Subcutaneous abdominal adipose tissue (tissue), 5 donors: ENCODE measurements at regions not wholly inside any gene's neighbourhood (a gene's known extent, or its start where the extent isn't known, plus 50 kb on each side); places are given as distances from the start of the nearest gene placed in this dataset.

Experiments used
- H3K27ac ChIP-seq: one replicate; pipeline ENCODE4 v1.7.0; 2013; ENCODE audit warnings: low read depth, mild to moderate bottlenecking, inconsistent platforms, low read length, moderate library complexity
- H3K27me3 ChIP-seq, 5 donors: one replicate each; pipeline ENCODE4 v1.7.0; 2013; ENCODE audit warnings: low read length in 5 of 5, inconsistent platforms in 1 of 5; ENCODE audit not compliant: control insufficient read depth in 5 of 5, insufficient read depth in 4 of 5
- H3K36me3 ChIP-seq, 5 donors: one replicate each; pipeline ENCODE4 v1.7.0; 2013; ENCODE audit warnings: low read length in 5 of 5; ENCODE audit not compliant: control insufficient read depth in 5 of 5, insufficient read depth in 5 of 5
- H3K4me1 ChIP-seq, 5 donors: one replicate each; pipeline ENCODE4 v1.7.0; 2013; ENCODE audit warnings: low read length in 5 of 5, mild to moderate bottlenecking in 3 of 5, moderate library complexity in 1 of 5; ENCODE audit not compliant: control insufficient read depth in 5 of 5, insufficient read depth in 5 of 5
- H3K4me3 ChIP-seq, 5 donors: one replicate each; pipeline ENCODE4 v1.7.0; 2013; ENCODE audit warnings: low read length in 5 of 5, low read depth in 1 of 5
- H3K9ac ChIP-seq, 5 donors: one replicate each; pipeline ENCODE4 v1.7.0; 2013; ENCODE audit warnings: low read length in 5 of 5, mild to moderate bottlenecking in 4 of 5, moderate library complexity in 3 of 5
- H3K9me3 ChIP-seq, 5 donors: one replicate each; pipeline ENCODE4 v1.7.0; 2013; ENCODE audit warnings: low read length in 5 of 5; ENCODE audit not compliant: control insufficient read depth in 5 of 5
- donor health status: healthy.
- donor health status: healthy.
- donor health status: healthy.
- donor health status: healthy.
- donor health status: healthy.

DNA sequence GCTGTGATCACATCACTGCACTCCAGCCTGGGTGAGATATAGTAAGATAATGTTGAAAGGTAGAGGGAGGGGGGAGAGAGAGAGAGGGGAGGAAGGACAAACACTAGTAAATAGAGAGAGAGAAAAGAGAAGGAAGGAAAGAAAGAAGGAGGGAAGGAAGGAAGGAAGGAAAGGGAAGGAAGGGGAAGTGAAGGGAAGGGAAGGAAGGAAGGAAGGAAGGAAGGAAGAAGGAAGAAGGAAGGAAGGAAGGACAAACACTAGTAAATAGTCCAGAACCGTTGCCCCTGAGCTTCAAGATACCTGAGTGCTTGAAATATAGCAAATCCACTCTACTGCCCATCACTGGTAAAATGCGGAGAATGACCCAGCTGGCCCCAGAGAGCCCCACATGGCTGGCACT lies 156.5 kb upstream of the ZNF507 start:
- Histone ChIP-seq H3K4me1 (no peaks in the 10 kb centered on the region), H3K4me3 (no peak overlapping the region), H3K9ac (no peak overlapping the region), H3K36me3 (no peaks in the 10 kb centered on the region), H3K27me3 (peaks cover 0 to 9% (median 5%) of the 10 kb centered on the region in 5 donors), H3K9me3 (peaks cover 0 to 3% (median 0%) of the 10 kb centered on the region in 5 donors), H3K27ac (no peak overlapping the region)

- H3K4me3 ChIP-seq: no peak overlapping the region
- peaks cover 0 to 9% (median 5%) of the 10 kb centered on the region in 5 donors for H3K27me3 ChIP-seq
- H3K27ac ChIP-seq: no peak overlapping the region
- H3K4me1 ChIP-seq: no peaks in the 10 kb centered on the region
- peaks cover 0 to 3% (median 0%) of the 10 kb centered on the region in 5 donors for H3K9me3 ChIP-seq
- H3K9ac ChIP-seq: no peak overlapping the region
- no peaks in the 10 kb centered on the region for H3K36me3 ChIP-seq
Measured at GRCh38 chr19:32189956-32190706, 155.3 kb upstream of the ZNF507 start.

- H3K9me3 ChIP-seq: peaks cover 0 to 2% (median 0%) of the 10 kb centered on the region in 5 donors
- peaks cover 0 to 12% (median 8%) of the 10 kb centered on the region in 5 donors for H3K27me3 ChIP-seq
- no peak overlapping the region for H3K27ac ChIP-seq
Measured at GRCh38 chr19:32191921-32192320, 153.5 kb upstream of the ZNF507 start.

GRCh38 chr19:32195706-32196610 lies 149.5 kb upstream of the ZNF507 start:
- Histone ChIP-seq H3K4me1 (peaks cover 0 to 5% (median 0%) of the 10 kb centered on the region in 5 donors), H3K36me3 (no peaks in the 10 kb centered on the region), H3K27me3 (peaks cover 0 to 12% (median 7%) of the 10 kb centered on the region in 5 donors), H3K4me3 (no peak overlapping the region), H3K9me3 (peaks cover 0 to 2% (median 0%) of the 10 kb centered on the region in 5 donors), H3K9ac (no peak overlapping the region), H3K27ac (no peak overlapping the region)

More at GRCh38 chr19:32191921-32192320, 153.5 kb upstream of the ZNF507 start:
- H3K36me3 ChIP-seq: no peaks in the 10 kb centered on the region
- H3K9ac ChIP-seq: no peak overlapping the region
- H3K4me1 ChIP-seq: no peaks in the 10 kb centered on the region
- H3K4me3 ChIP-seq: no peak overlapping the region

DNA sequence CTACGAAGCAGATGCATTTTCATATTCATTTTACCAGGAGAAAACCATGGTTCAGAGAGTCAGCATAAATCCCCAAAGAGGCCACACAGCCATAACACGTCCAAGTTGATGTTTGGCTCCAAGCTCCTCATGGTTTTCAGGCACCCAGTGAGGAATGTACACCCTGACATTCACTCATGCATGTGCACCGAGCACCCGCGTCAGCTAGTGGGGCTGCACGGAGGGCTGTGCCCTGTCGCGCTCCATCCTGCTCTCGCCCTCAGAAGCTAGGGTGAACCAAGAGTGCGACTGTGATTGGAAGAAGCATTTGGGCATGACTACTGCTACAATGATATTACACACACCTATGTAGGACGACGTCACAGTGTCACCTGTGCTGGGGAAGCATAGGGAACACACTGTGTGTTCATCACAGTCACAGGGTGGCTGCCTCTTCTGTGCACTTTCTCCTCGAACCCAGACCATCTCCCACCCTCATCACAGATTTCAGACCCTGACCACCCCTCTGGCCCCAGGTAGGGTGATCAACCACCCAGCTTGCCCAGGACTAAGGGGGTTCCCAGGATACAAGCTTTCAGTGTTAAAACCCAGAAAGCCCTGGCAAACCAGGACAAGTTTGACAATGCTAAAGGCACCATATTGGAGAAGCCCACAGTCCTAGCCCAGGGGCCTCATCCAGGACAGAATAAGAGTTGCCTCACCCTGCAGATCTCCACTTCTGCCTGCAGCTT lies 148.6 kb upstream of the ZNF507 start:
- Histone ChIP-seq H3K36me3 (no peaks in the 10 kb centered on the region), H3K27ac (no peak overlapping the region), H3K4me3 (no peak overlapping the region), H3K27me3 (peaks cover 0 to 12% (median 7%) of the 10 kb centered on the region in 5 donors), H3K4me1 (peaks cover 0 to 5% (median 4%) of the 10 kb centered on the region in 5 donors), H3K9me3 (peaks cover 0 to 2% (median 0%) of the 10 kb centered on the region in 5 donors), H3K9ac (no peak overlapping the region)

- Histone ChIP-seq H3K9me3 (peaks cover 0 to 2% (median 0%) of the 10 kb centered on the region in 5 donors), H3K4me1 (peaks cover 0 to 5% (median 4%) of the 10 kb centered on the region in 5 donors), H3K27ac (no peak overlapping the region), H3K9ac (no peak overlapping the region), H3K27me3 (peaks cover 0 to 14% (median 7%) of the 10 kb centered on the region in 5 donors), H3K36me3 (no peaks in the 10 kb centered on the region), H3K4me3 (no peak overlapping the region)
Measured at GRCh38 chr19:32197896-32198882, 147.2 kb upstream of the ZNF507 start.

GRCh38 chr19:32199501-32200040 lies 145.8 kb upstream of the ZNF507 start:
- Histone ChIP-seq H3K36me3 (no peaks in the 10 kb centered on the region), H3K9me3 (peaks cover 0 to 2% (median 0%) of the 10 kb centered on the region in 5 donors), H3K27me3 (peaks cover 0 to 15% (median 9%) of the 10 kb centered on the region in 5 donors), H3K4me3 (no peak overlapping the region), H3K27ac (no peak overlapping the region), H3K4me1 (peaks cover 0 to 5% (median 4%) of the 10 kb centered on the region in 5 donors), H3K9ac (no peak overlapping the region)

DNA sequence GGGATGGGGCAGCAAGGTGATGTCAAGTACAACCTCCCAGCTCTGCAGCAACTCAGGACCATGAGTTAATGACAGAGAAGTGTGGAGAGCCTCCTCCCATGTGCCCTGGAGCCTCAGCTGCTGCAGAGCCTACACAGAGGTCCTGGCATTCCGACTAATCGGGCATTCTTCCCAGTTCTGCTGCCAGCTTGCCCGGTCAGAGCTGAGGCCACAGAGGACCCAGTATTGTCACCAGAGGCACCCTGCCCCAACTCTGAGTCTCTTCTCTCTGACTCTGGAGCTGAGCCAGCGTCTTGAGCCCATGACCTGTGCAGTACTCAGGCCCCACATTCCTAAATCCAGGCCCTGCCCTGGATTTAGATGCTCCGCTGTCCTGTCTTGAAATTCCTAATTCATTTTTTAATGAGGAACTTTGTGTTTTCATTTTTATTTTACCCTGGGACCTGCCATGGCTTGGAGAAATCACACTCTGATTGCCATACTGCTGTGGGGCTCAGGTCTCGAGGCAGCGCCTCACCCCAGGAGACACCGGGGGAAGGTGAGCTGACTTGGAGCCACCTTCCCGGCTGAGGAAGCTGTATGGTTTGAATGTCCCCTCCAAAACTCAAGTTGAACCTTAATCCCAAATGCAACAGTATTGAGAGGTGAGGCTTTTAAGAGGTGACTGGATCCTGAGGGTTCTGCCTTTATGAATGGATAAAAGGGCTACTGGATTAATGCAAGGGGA lies 144.9 kb upstream of the ZNF507 start:
- H3K4me1 ChIP-seq: peaks cover 0 to 5% (median 4%) of the 10 kb centered on the region in 5 donors
- no peak overlapping the region for H3K4me3 ChIP-seq
- H3K9ac ChIP-seq: no peak overlapping the region
- no peaks in the 10 kb centered on the region for H3K36me3 ChIP-seq
- no peak overlapping the region for H3K27ac ChIP-seq
- peaks cover 0 to 15% (median 9%) of the 10 kb centered on the region in 5 donors for H3K27me3 ChIP-seq
- peaks cover 0 to 2% (median 0%) of the 10 kb centered on the region in 5 donors for H3K9me3 ChIP-seq
